Effector memory CD4-positive, alpha-beta T cell (primary cell): ENCODE measurements at regions not wholly inside any gene's neighbourhood (a gene's known extent, or its start where the extent isn't known, plus 50 kb on each side); places are given as distances from the start of the nearest gene placed in this dataset.

Experiments
- DNase-seq, 3 donors: peaks; one replicate each; pipeline ENCODE4 v3.0.0-alpha.2; 2020
- H3K27ac ChIP-seq: 2 replicates; pipeline ENCODE4 v1.7.0; 2013; ENCODE audit warnings: mild to moderate bottlenecking, low read length, moderate library complexity; ENCODE audit not compliant: insufficient read depth, poor library complexity, severe bottlenecking
- H3K27me3 ChIP-seq: replicated peaks from 2 replicates; pipeline ENCODE4 v1.7.0; 2013; ENCODE audit warnings: mild to moderate bottlenecking, low read length; ENCODE audit not compliant: insufficient read depth, control insufficient read depth, poor library complexity, severe bottlenecking
- H3K36me3 ChIP-seq: 2 replicates; pipeline ENCODE4 v1.7.0; 2013; ENCODE audit warnings: mild to moderate bottlenecking, low read length, moderate library complexity; ENCODE audit not compliant: control insufficient read depth, insufficient read depth
- H3K4me1 ChIP-seq: 2 replicates; pipeline ENCODE4 v1.7.0; 2013; ENCODE audit warnings: low read length, mild to moderate bottlenecking; ENCODE audit not compliant: control insufficient read depth, insufficient read depth, poor library complexity, severe bottlenecking
- H3K4me3 ChIP-seq: 2 replicates; pipeline ENCODE4 v1.7.0; 2013; ENCODE audit warnings: low read length, low read depth, mild to moderate bottlenecking; ENCODE audit not compliant: insufficient read depth, poor library complexity, severe bottlenecking
- H3K9me3 ChIP-seq: 2 replicates; pipeline ENCODE4 v1.7.0; 2013; ENCODE audit warnings: mild to moderate bottlenecking, low read length, moderate library complexity; ENCODE audit not compliant: control insufficient read depth

- no peak for DNase-seq
- Histone ChIP-seq H3K9me3 (no peaks in the 10 kb centered on the region), H3K36me3 (no peaks in the 10 kb centered on the region), H3K27me3 (no peaks in the 10 kb centered on the region), H3K4me3 (no peak overlapping the region), H3K27ac (no peak overlapping the region), H3K4me1 (no peaks in the 10 kb centered on the region)
These were observed 236.9 kb upstream of the EMCN start for GRCh38 chr4:100754751-100755150.

GRCh38 chr4:100746141-100746739, 228.4 kb upstream of the EMCN start:
- H3K36me3 ChIP-seq, result no peaks in the 10 kb centered on the region
- no peaks in the 10 kb centered on the region for H3K9me3 ChIP-seq
- DNase-seq, result no peak
- H3K27me3 ChIP-seq, result no peaks in the 10 kb centered on the region
- H3K27ac ChIP-seq, result no peak overlapping the region
- no peak overlapping the region for H3K4me3 ChIP-seq
- no peaks in the 10 kb centered on the region for H3K4me1 ChIP-seq

GRCh38 chr4:100742045-100742444, 224.2 kb upstream of the EMCN start:
- H3K4me1 ChIP-seq, result no peaks in the 10 kb centered on the region

DNA sequence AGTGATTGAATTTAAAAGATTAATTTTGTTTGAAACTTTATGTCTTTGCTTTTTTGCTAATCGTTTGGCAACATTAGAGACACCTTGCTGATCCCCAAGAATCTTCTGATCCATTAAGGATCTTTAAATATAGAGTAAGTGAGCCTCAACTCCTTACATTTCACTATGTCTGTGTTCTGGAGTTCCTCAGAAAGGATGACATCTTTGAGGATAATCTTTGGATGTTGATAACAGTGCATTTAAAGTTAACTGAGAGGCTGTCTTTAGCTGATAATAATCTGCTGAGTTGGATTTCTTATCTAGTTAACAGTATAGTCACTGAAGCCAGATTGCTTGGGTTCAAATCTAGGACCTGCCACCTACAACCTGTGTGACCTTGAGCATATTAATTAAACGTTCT, 221.6 kb upstream of the EMCN start:
- H3K27me3 ChIP-seq, result no peaks in the 10 kb centered on the region
- no peaks in the 10 kb centered on the region for H3K4me1 ChIP-seq
- H3K4me3 ChIP-seq, result no peak overlapping the region
- no peaks in the 10 kb centered on the region for H3K36me3 ChIP-seq
- no peak overlapping the region for H3K27ac ChIP-seq
- no peak for DNase-seq
- no peaks in the 10 kb centered on the region for H3K9me3 ChIP-seq

More at GRCh38 chr4:100742045-100742444, 224.2 kb upstream of the EMCN start:
- no peaks in the 10 kb centered on the region for H3K36me3 ChIP-seq
- no peak overlapping the region for H3K4me3 ChIP-seq
- no peaks in the 10 kb centered on the region for H3K9me3 ChIP-seq
- no peaks in the 10 kb centered on the region for H3K27me3 ChIP-seq
- H3K27ac ChIP-seq, result no peak overlapping the region
- no peak for DNase-seq

DNA sequence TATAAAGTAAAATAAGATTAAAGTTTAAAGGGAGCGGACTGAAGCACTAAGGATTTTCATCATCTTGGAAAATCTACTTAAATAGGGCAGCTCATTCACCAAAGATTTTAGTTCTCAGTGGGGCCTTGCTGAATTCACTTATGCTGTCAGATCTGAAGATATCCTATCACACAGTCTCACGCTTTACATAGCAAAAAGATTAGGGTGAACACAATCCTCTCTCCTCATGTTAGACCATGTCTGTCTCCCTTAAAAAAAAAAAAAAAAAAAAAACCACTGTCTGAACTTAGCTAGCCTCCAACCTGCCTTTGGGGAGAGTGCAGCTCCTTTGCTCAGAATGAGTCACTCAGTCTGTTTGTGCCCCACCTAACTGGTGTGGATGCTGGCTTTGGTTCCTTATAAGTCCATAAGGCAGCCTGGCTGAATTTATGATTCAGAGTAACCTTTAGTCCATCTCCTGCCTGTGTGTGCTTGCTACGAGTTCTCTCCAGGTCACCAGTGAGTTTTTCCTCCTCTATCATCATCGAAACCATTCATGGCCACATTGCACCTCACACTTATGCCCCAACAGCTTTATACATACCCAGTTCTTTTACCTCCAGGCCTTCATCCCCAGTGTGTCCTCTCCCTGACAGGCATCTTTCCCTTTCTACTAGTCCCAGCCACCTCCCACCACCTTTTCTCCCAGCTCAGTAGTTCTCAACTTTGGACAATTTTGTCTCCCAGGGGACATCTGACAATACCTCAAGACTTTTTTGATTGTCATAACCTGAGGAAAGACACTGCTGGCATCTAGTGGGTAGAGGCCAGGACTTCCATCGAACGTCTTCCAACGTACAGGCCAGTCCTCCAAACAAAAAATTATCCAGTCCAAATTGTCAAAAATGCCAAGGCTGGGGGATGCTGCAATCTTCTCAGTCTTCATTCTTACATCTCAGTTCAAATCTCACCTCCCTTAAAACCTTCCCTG, 220.7 kb upstream of the EMCN start:
- Histone ChIP-seq H3K4me1 (no peaks in the 10 kb centered on the region), H3K36me3 (no peaks in the 10 kb centered on the region), H3K4me3 (no peak overlapping the region), H3K9me3 (no peaks in the 10 kb centered on the region), H3K27me3 (no peaks in the 10 kb centered on the region), H3K27ac (no peak overlapping the region)
- no peak for DNase-seq

- Histone ChIP-seq H3K4me1 (no peaks in the 10 kb centered on the region), H3K27ac (no peak overlapping the region), H3K4me3 (no peak overlapping the region), H3K9me3 (no peaks in the 10 kb centered on the region), H3K36me3 (no peaks in the 10 kb centered on the region), H3K27me3 (no peaks in the 10 kb centered on the region)
- DNase-seq, result no peak
These were observed 219.0 kb upstream of the EMCN start for GRCh38 chr4:100736641-100737451.

DNA sequence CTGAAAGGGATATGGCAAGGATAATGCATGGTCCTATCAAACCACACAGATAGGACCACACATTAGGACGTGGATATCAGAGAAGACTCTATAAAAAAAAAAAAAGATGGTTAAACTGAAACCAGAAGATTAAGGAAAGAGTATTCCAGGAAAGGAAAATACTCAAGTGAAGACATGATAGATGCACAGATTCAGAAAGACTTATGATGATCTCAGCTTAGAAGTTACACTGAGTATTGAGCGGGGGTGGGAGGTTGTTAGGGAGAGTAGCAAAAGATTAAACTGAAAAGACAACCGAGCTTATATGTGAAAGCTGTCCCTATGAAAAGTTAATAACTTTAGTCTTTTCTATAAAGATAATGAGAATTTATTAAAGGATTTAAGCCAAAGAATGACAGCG, 211.0 kb upstream of the EMCN start:
- Histone ChIP-seq H3K9me3 (no peaks in the 10 kb centered on the region), H3K36me3 (no peaks in the 10 kb centered on the region), H3K27me3 (no peaks in the 10 kb centered on the region), H3K4me1 (no peaks in the 10 kb centered on the region), H3K4me3 (no peak overlapping the region), H3K27ac (no peak overlapping the region)
- no peak for DNase-seq

- no peak for DNase-seq
These were observed 205.1 kb upstream of the EMCN start for GRCh38 chr4:100722866-100723459.

GRCh38 chr4:100722133-100722532, 204.3 kb upstream of the EMCN start:
- Histone ChIP-seq H3K27ac (no peak overlapping the region), H3K36me3 (no peaks in the 10 kb centered on the region), H3K9me3 (no peaks in the 10 kb centered on the region), H3K4me3 (no peak overlapping the region), H3K27me3 (no peaks in the 10 kb centered on the region), H3K4me1 (no peaks in the 10 kb centered on the region)
- no peak for DNase-seq

More at GRCh38 chr4:100722866-100723459, 205.1 kb upstream of the EMCN start:
- no peaks in the 10 kb centered on the region for H3K4me1 ChIP-seq
- H3K9me3 ChIP-seq, result no peaks in the 10 kb centered on the region
- no peak overlapping the region for H3K27ac ChIP-seq
- no peaks in the 10 kb centered on the region for H3K27me3 ChIP-seq
- no peaks in the 10 kb centered on the region for H3K36me3 ChIP-seq
- H3K4me3 ChIP-seq, result no peak overlapping the region
